ENCODE measurements at regions not wholly inside any gene's neighbourhood (a gene's known extent, or its start where the extent isn't known, plus 50 kb on each side); places are given as distances from the start of the nearest gene placed in this dataset.

- Mint-ChIP-seq H3K36me3 (ENCODE audit: low read depth) (peaks cover 12% of the 10 kb centered on the region), H3K27me3 (ENCODE audit: insufficient read depth, low read depth, poor library complexity) (peaks cover 22% of the 10 kb centered on the region), H3K27ac (no peak overlapping the region), H3K4me1 (peaks cover 4% of the 10 kb centered on the region), H3K4me3 (no peak overlapping the region), H3K9me3 (no peaks in the 10 kb centered on the region)
- Histone ChIP-seq H3K27me3 (ENCODE audit: insufficient read depth) (no peaks in the 10 kb centered on the region), H3K27ac (ENCODE audit: low read depth) (no peak overlapping the region), H3K79me2 (replicated peaks; ENCODE audit: insufficient read depth) (no peaks in the 10 kb centered on the region), H3K4me2 (no peak overlapping the region), H3K36me3 (ENCODE audit: insufficient read depth) (no peaks in the 10 kb centered on the region), H3F3A (replicated peaks; ENCODE audit: low read depth) (no peaks in the 10 kb centered on the region), H3K9me2 (ENCODE audit: insufficient read depth) (peaks cover 9% of the 10 kb centered on the region; the same call in 1 of the 2 replicates), H3K4me1 (ENCODE audit: insufficient read depth) (no peaks in the 10 kb centered on the region), H3K4me3 (no peak overlapping the region), H2AFZ (no peak overlapping the region), H4K20me1 (replicated peaks; ENCODE audit: insufficient read depth) (0 out of 2 replicates have a peak, but pooled peaks cover 4% of the 10 kb centered on the region)
- DNase-seq (ENCODE audit: low spot score) (no peak), ATAC-seq (no peak)
- no peak for TF ChIP-seq ETS1 (IDR thresholded peaks at IDR 0.05)
- no peak for TF ChIP-seq CTCF (conservative IDR thresholded peaks at IDR 0.05; ENCODE audit: low read depth in 2 of 2)
- TF ChIP-seq REST (IDR thresholded peaks at IDR 0.05; ENCODE audit: unreplicated experiment), result no peak
Measured at GRCh38 chr11:70811915-70812314, 413.6 kb downstream of the CTTN start.

- Mint-ChIP-seq H3K4me3 (no peak overlapping the region), H3K27ac (no peak overlapping the region), H3K9me3 (no peaks in the 10 kb centered on the region), H3K27me3 (ENCODE audit: insufficient read depth, low read depth, poor library complexity) (peaks cover 21% of the 10 kb centered on the region), H3K36me3 (ENCODE audit: low read depth) (peaks cover 10% of the 10 kb centered on the region; the same call in 2 of the 3 replicates), H3K4me1 (peaks cover 4% of the 10 kb centered on the region)
- Histone ChIP-seq H3K4me2 (no peak overlapping the region), H3K27me3 (ENCODE audit: insufficient read depth) (no peaks in the 10 kb centered on the region), H3K9me2 (ENCODE audit: insufficient read depth) (peaks cover 9% of the 10 kb centered on the region; the same call in 1 of the 2 replicates), H3K4me3 (no peak overlapping the region), H4K20me1 (replicated peaks; ENCODE audit: insufficient read depth) (0 out of 2 replicates have a peak, but pooled peaks cover 4% of the 10 kb centered on the region), H3K4me1 (ENCODE audit: insufficient read depth) (no peaks in the 10 kb centered on the region), H3F3A (replicated peaks; ENCODE audit: low read depth) (no peaks in the 10 kb centered on the region), H2AFZ (no peak overlapping the region), H3K79me2 (replicated peaks; ENCODE audit: insufficient read depth) (no peaks in the 10 kb centered on the region), H3K27ac (ENCODE audit: low read depth) (no peak overlapping the region), H3K36me3 (ENCODE audit: insufficient read depth) (no peaks in the 10 kb centered on the region)
- ATAC-seq (no peak), DNase-seq (ENCODE audit: low spot score) (no peak)
- TF ChIP-seq ZNF114 (CRISPR knock-in tag; IDR thresholded peaks at IDR 0.05), result no peak
- no peak for TF ChIP-seq JUNB (IDR thresholded peaks at IDR 0.05; ENCODE audit: unreplicated experiment)
- TF ChIP-seq ZNF331 (CRISPR knock-in tag; IDR thresholded peaks at IDR 0.05; ENCODE audit: low read depth), result no peak
- TF ChIP-seq ETS1 (IDR thresholded peaks at IDR 0.05), result no peak
- no peak for TF ChIP-seq NANOG (IDR thresholded peaks at IDR 0.05; ENCODE audit: borderline replicate concordance)
- no peak for TF ChIP-seq EZH2 (IDR thresholded peaks at IDR 0.05; ENCODE audit: low read depth, unreplicated experiment)
- no peak for TF ChIP-seq STAT1 (IDR thresholded peaks at IDR 0.05; ENCODE audit: unreplicated experiment)
Measured at GRCh38 chr11:70812472-70812871, 414.1 kb downstream of the CTTN start.

Measured in GM23338 (cell line).